C4-2B (cell line): ENCODE measurements at regions not wholly inside any gene's neighbourhood (a gene's known extent, or its start where the extent isn't known, plus 50 kb on each side); places are given as distances from the start of the nearest gene placed in this dataset.

Experiments used
- CTCF ChIP-seq: fragments of 450-650 bp; conservative IDR thresholded peaks from 2 replicates; pipeline ENCODE4 v1.5.1; 2017; ENCODE audit warnings: mild to moderate bottlenecking
- ZFX ChIP-seq: fragments of 450-650 bp; IDR thresholded peaks from 2 replicates; pipeline ENCODE4 v1.6.1; 2017

GRCh38 chr2:7403092-7403775, 486.0 kb downstream of the RNF144A start:
- TF ChIP-seq CTCF (no peak), ZFX (no peak)
